ENCODE measurements at regions not wholly inside any gene's neighbourhood (a gene's known extent, or its start where the extent isn't known, plus 50 kb on each side); places are given as distances from the start of the nearest gene placed in this dataset.

DNA sequence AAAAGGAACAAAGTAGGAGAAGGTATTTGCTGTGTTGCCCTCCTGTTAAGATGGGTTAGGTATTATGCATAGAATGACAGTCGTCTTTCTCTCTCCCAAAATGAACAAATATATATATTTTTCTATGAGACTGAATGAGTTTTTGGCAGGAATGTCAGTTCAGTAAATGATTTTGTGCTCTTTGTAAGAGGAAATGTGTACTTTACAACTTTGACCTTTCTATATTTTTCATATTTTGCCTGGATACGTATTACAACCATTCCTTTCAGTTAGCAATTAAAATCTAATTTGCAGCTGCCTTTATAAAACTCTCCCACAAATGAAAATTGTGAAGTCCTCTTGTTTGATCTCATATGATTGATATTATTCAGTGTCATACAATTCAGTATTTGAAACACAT, 336.6 kb upstream of the MEOX2 start:
- Histone ChIP-seq H3K4me3 (ENCODE audit: low read depth in 2 of 2, low read length in 2 of 2) (no peak overlapping the region), H3K4me1 (ENCODE audit: control insufficient read depth, insufficient read depth, low read length) (no peaks in the 10 kb centered on the region), H3K27ac (ENCODE audit: low read length) (no peak overlapping the region), H3K9me3 (ENCODE audit: control insufficient read depth, insufficient read depth, low read depth, low read length) (no peaks in the 10 kb centered on the region), H3K36me3 (ENCODE audit: control insufficient read depth, insufficient read depth, low read length) (no peaks in the 10 kb centered on the region), H3K27me3 (ENCODE audit: control insufficient read depth, insufficient read depth, low read length) (no peaks in the 10 kb centered on the region)
- DNase-seq (ENCODE audit: low read depth, low spot score) (no peak), ATAC-seq (no peak)
- BruUV-seq (replicated peaks): no TSS peak
- TF ChIP-seq POLR2AphosphoS5 (IDR thresholded peaks at IDR 0.05; ENCODE audit: low read depth, low read length) (no peak), TCF7L2 (IDR thresholded peaks at IDR 0.05; ENCODE audit: low read depth, low read length) (no peak), SIN3A (IDR thresholded peaks at IDR 0.05; ENCODE audit: borderline replicate concordance, insufficient read depth, low read depth, low read length) (no peak)
- TF ChIP-seq, protein P1, sequence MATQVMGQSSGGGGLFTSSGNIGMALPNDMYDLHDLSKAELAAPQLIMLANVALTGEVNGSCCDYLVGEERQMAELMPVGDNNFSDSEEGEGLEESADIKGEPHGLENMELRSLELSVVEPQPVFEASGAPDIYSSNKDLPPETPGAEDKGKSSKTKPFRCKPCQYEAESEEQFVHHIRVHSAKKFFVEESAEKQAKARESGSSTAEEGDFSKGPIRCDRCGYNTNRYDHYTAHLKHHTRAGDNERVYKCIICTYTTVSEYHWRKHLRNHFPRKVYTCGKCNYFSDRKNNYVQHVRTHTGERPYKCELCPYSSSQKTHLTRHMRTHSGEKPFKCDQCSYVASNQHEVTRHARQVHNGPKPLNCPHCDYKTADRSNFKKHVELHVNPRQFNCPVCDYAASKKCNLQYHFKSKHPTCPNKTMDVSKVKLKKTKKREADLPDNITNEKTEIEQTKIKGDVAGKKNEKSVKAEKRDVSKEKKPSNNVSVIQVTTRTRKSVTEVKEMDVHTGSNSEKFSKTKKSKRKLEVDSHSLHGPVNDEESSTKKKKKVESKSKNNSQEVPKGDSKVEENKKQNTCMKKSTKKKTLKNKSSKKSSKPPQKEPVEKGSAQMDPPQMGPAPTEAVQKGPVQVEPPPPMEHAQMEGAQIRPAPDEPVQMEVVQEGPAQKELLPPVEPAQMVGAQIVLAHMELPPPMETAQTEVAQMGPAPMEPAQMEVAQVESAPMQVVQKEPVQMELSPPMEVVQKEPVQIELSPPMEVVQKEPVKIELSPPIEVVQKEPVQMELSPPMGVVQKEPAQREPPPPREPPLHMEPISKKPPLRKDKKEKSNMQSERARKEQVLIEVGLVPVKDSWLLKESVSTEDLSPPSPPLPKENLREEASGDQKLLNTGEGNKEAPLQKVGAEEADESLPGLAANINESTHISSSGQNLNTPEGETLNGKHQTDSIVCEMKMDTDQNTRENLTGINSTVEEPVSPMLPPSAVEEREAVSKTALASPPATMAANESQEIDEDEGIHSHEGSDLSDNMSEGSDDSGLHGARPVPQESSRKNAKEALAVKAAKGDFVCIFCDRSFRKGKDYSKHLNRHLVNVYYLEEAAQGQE (IDR thresholded peaks at IDR 0.05; ENCODE audit: insufficient read depth in 1 of 2, low read depth in 2 of 2, low read length in 1 of 2): no peak
- TF ChIP-seq, protein P2, sequence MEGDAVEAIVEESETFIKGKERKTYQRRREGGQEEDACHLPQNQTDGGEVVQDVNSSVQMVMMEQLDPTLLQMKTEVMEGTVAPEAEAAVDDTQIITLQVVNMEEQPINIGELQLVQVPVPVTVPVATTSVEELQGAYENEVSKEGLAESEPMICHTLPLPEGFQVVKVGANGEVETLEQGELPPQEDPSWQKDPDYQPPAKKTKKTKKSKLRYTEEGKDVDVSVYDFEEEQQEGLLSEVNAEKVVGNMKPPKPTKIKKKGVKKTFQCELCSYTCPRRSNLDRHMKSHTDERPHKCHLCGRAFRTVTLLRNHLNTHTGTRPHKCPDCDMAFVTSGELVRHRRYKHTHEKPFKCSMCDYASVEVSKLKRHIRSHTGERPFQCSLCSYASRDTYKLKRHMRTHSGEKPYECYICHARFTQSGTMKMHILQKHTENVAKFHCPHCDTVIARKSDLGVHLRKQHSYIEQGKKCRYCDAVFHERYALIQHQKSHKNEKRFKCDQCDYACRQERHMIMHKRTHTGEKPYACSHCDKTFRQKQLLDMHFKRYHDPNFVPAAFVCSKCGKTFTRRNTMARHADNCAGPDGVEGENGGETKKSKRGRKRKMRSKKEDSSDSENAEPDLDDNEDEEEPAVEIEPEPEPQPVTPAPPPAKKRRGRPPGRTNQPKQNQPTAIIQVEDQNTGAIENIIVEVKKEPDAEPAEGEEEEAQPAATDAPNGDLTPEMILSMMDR (IDR thresholded peaks at IDR 0.05): no peak
- intact Hi-C loops (cut with micrococcal nuclease; ENCODE audit: unreplicated experiment): no loop called here
- in situ Hi-C loops (cut with HindIII; ENCODE audit: low pct_unique_long_range_greater_than_20kb, low sequenced_read_pairs): no loop called here
- POLR2A ChIA-PET: no interaction called here
- CTCF ChIA-PET: no interaction called here

DNA sequence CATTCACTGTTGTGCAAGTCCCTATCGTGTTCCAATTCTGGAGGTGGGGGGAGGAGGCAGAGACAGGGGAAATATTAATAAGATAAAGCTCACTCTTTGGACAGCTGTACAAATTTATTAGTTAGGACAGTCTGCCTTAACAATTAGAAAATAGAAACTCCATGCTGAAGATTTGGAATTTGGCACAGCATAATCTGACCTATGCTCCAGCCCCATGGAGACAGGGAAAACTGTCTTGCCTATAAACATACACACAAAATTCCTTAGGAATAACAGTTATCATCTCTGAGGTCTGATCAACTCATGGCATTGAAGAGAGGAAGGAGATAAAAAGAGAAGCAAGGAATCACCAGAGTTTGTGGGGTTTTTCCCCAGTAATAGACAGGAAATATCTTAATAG, 335.4 kb upstream of the MEOX2 start:
- intact Hi-C loops (cut with micrococcal nuclease; ENCODE audit: unreplicated experiment): no loop called here

More for the DNA sequence above, 335.4 kb upstream of the MEOX2 start:
- TF ChIP-seq, protein P2 (IDR thresholded peaks at IDR 0.05): no peak
- TF ChIP-seq TCF7L2 (IDR thresholded peaks at IDR 0.05; ENCODE audit: low read depth, low read length): no peak
- TF ChIP-seq POLR2AphosphoS5 (IDR thresholded peaks at IDR 0.05; ENCODE audit: low read depth, low read length): no peak
- no peak for TF ChIP-seq SIN3A (IDR thresholded peaks at IDR 0.05; ENCODE audit: borderline replicate concordance, insufficient read depth, low read depth, low read length)
- TF ChIP-seq, protein P1 (IDR thresholded peaks at IDR 0.05; ENCODE audit: insufficient read depth in 1 of 2, low read depth in 2 of 2, low read length in 1 of 2): no peak
- no peak for ATAC-seq
- POLR2A ChIA-PET: no interaction called here
- Histone ChIP-seq H3K36me3 (ENCODE audit: control insufficient read depth, insufficient read depth, low read length) (no peaks in the 10 kb centered on the region), H3K4me1 (ENCODE audit: control insufficient read depth, insufficient read depth, low read length) (no peaks in the 10 kb centered on the region), H3K4me3 (ENCODE audit: low read depth in 2 of 2, low read length in 2 of 2) (no peak overlapping the region), H3K27me3 (ENCODE audit: control insufficient read depth, insufficient read depth, low read length) (no peaks in the 10 kb centered on the region), H3K9me3 (ENCODE audit: control insufficient read depth, insufficient read depth, low read depth, low read length) (no peaks in the 10 kb centered on the region), H3K27ac (ENCODE audit: low read length) (no peak overlapping the region)
- in situ Hi-C loops (cut with HindIII; ENCODE audit: low pct_unique_long_range_greater_than_20kb, low sequenced_read_pairs): no loop called here
- BruUV-seq (replicated peaks): no TSS peak
- DNase-seq (ENCODE audit: low read depth, low spot score): no peak
- CTCF ChIA-PET: no interaction called here

All from Panc1 (cell line).